ENCODE measurements at regions not wholly inside any gene's neighbourhood (a gene's known extent, or its start where the extent isn't known, plus 50 kb on each side); places are given as distances from the start of the nearest gene placed in this dataset.

DNA sequence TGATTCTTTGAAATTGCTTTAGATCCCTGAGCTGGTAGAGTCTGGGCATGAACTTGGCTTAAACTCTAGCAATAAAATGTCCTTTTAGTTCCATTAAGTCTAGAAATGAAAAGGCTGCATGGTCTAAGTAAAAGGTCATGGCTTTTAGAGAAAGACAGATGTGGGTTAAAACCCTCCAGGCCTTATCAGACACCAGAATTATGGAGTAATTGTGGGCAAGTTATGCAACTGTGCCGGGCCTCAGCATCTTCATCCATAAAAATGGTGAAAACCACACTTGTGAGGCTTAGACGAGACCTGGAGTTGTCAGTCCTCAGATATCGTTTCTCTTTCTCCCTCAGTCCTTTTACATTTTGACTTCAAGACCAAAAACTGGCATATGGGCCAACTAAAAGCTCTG is 597.9 kb upstream of the KIRREL3 start:
- no peak for ATAC-seq
- Mint-ChIP-seq H3K27ac (no peak overlapping the region), H3K9me3 (no peaks in the 10 kb centered on the region), H3K4me3 (no peak overlapping the region), H3K36me3 (no peaks in the 10 kb centered on the region), H3K4me1 (no peaks in the 10 kb centered on the region), H3K27me3 (peaks cover 0 to 4% (median 0%) of the 10 kb centered on the region in 5 donors)
- POLR2A ChIA-PET, result no interaction called here
- no peak for DNase-seq

DNA sequence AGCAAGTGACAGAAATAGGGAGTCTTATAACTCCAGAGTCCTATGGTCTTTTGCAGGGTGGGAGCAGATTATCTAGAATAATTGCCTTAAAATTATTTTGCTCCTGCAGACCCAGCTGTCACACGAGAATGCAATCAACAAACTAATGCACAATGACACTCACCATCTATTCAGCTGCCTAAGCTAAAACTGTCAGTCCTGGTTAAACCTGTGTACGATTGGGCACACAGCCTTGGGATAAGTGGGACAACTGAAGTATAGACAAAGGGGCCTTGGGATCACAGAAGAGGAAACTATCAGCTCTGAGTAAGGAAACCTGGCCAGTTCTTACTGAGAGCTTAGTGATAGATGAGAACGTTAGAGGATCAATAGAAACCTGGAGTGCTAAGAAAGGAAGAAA is 595.9 kb upstream of the KIRREL3 start:
- Mint-ChIP-seq H3K36me3 (no peaks in the 10 kb centered on the region), H3K9me3 (no peaks in the 10 kb centered on the region), H3K4me1 (no peaks in the 10 kb centered on the region), H3K27ac (no peak overlapping the region), H3K4me3 (no peak overlapping the region), H3K27me3 (peaks cover 0 to 4% (median 0%) of the 10 kb centered on the region in 5 donors)
- no peak for ATAC-seq
- POLR2A ChIA-PET, result no interaction called here
- no peak for DNase-seq

DNA sequence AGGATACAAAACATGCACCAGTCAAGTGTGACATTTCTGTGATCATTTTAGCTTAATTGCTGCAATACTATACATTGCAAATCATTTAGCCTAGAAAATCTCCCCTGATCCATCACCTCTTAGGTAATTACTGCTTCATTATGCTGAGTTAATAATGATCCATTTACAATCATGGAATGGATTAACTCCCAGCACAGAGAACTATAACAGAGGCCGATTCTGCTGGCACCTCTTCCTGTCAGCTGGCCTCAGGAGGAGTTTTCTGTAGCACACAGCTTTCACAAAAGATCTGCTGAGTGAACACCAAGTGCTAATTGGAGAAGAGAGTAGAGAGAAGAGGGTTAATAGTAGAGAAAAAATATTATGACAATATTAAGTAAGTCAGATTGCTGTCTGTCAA is 591.8 kb upstream of the KIRREL3 start:
- Mint-ChIP-seq H3K9me3 (peaks cover 0 to 3% (median 0%) of the 10 kb centered on the region in 9 donors), H3K27ac (no peak overlapping the region), H3K27me3 (peaks cover 0 to 4% (median 2%) of the 10 kb centered on the region in 5 donors), H3K36me3 (peaks cover 0 to 3% (median 0%) of the 10 kb centered on the region in 3 donors), H3K4me1 (no peaks in the 10 kb centered on the region), H3K4me3 (no peak overlapping the region)
- DNase-seq (no peak), ATAC-seq (no peak)
- POLR2A ChIA-PET, result no interaction called here

DNA sequence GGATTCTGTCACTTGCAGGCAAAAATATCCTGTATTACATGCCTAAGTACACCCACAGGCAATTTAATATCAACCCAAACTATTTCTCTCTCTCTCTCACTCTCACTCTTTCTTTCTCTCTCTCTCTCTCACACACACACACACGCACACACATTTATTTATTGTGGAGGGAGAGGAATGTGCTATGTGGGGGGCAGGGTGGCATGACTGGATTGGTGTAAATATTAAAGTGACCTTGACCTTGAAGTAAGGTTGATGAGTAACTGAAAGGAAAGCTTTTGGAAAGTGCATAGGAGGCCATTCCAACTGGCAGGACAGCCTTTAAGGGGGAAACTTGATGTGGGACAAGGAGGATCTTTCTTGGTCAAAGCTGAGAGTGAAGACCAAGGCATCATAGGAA is 589.7 kb upstream of the KIRREL3 start:
- H3K9me3 Mint-ChIP-seq, result peaks cover 0 to 3% (median 0%) of the 10 kb centered on the region in 9 donors
- POLR2A ChIA-PET, result no interaction called here
- H3K27ac Mint-ChIP-seq, result no peak overlapping the region
- H3K36me3 Mint-ChIP-seq, result peaks cover 0 to 3% (median 0%) of the 10 kb centered on the region in 3 donors
- no peak overlapping the region for H3K4me3 Mint-ChIP-seq
- peaks cover 0 to 4% (median 2%) of the 10 kb centered on the region in 5 donors for H3K27me3 Mint-ChIP-seq
- DNase-seq (no peak), ATAC-seq (no peak)
- H3K4me1 Mint-ChIP-seq, result no peaks in the 10 kb centered on the region

DNA sequence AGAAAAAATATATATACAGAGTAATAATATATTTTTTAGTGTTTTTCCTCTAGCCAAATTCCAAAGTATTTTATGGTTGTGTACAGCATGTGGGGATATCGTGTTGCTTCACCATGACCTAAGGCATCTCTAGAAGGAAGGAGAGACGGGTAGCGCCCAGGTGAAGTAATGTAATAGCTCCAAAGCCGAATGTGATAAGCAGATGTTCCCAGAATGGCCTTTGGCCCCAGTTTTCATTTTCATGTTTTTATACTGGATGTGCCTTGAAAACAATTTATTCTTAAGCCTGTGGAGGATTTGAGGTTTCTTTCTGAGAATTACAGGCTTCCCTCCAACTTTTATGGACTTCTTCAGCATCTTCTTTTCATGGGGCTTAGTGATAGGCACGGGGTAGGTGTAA is 587.9 kb upstream of the KIRREL3 start:
- POLR2A ChIA-PET, result no interaction called here
- Mint-ChIP-seq H3K27me3 (peaks cover 0 to 4% (median 2%) of the 10 kb centered on the region in 5 donors), H3K4me1 (no peaks in the 10 kb centered on the region), H3K4me3 (no peak overlapping the region), H3K36me3 (peaks cover 0 to 3% (median 0%) of the 10 kb centered on the region in 3 donors), H3K27ac (no peak overlapping the region), H3K9me3 (peaks cover 0 to 3% (median 0%) of the 10 kb centered on the region in 9 donors)
- ATAC-seq (no peak), DNase-seq (no peak)

DNA sequence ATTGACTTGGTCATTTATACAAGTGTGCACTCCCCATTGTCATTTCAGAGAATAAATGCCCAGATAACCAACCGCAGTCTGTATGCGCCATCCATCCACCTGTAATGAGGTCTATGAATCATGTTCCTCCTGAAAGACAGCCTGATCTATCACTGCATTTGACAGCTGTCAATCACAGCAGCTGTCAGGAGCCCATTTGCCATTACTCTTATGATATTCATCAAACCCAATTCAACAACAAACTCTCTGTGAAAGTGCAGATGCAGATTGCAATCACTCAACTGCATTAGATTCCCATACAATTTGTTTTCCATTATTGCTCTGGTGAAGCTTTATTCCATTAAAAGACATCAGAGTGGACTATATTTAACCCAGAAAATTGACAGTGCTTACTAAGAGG is 586.9 kb upstream of the KIRREL3 start:
- peaks cover 0 to 3% (median 0%) of the 10 kb centered on the region in 3 donors for H3K36me3 Mint-ChIP-seq
- H3K27ac Mint-ChIP-seq, result no peak overlapping the region
- peaks cover 0 to 7% (median 0%) of the 10 kb centered on the region in 9 donors for H3K9me3 Mint-ChIP-seq
- no peaks in the 10 kb centered on the region for H3K4me1 Mint-ChIP-seq
- ATAC-seq (no peak), DNase-seq (no peak)
- POLR2A ChIA-PET, result no interaction called here
- H3K27me3 Mint-ChIP-seq, result peaks cover 0 to 4% (median 2%) of the 10 kb centered on the region in 5 donors
- H3K4me3 Mint-ChIP-seq, result no peak overlapping the region

DNA sequence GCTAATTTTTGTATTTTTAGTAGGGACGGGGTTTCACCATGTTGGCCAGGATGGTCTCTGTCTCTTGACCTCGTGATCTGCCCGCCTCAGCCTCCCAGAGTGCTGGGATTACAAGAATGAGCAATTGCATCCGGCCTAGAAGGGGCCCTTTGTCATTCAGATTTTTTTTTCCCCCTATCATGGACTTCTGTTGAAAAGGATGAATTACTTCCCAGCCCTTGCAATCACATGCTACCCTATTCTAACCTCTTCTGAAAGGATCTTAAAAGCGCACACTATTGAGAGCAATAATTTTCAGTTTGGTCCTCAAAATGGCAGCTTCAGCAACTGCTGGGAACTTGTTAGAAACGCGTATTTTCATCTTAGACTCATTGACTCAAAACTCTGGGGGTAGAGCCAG is 575.6 kb upstream of the KIRREL3 start:
- H3K27me3 Mint-ChIP-seq, result peaks cover 0 to 3% (median 0%) of the 10 kb centered on the region in 5 donors
- DNase-seq, result no peak
- ATAC-seq, result no peak
- peaks cover 0 to 2% (median 0%) of the 10 kb centered on the region in 9 donors for H3K9me3 Mint-ChIP-seq
- H3K4me3 Mint-ChIP-seq, result no peak overlapping the region
- H3K36me3 Mint-ChIP-seq, result no peaks in the 10 kb centered on the region
- no peak overlapping the region for H3K27ac Mint-ChIP-seq
- no peaks in the 10 kb centered on the region for H3K4me1 Mint-ChIP-seq
- POLR2A ChIA-PET, result no interaction called here

DNA sequence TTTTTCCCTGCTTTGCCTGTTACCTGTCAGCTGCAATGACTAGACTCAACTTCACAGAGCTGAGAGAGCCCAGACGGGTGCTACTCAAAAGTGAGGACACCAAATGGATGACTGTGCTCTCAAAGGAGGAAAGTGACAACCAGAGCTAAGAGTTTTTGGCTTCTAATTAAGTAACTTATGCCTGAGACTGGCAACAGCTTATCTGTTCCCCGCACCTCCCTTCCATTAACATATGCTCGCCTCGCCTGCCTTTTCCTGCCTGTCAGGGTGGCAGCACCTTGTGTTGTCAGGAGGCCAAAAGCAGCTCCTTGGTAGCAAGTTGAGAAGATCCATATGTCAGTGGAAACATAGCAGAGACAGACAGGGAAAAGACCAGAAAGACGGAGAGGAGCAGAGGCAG is 573.9 kb upstream of the KIRREL3 start:
- Mint-ChIP-seq H3K27me3 (peaks cover 0 to 3% (median 0%) of the 10 kb centered on the region in 5 donors), H3K9me3 (peaks cover 0 to 2% (median 0%) of the 10 kb centered on the region in 9 donors), H3K36me3 (no peaks in the 10 kb centered on the region), H3K4me1 (no peaks in the 10 kb centered on the region), H3K27ac (no peak overlapping the region), H3K4me3 (no peak overlapping the region)
- ATAC-seq (no peak), DNase-seq (no peak)
- POLR2A ChIA-PET, result no interaction called here

DNA sequence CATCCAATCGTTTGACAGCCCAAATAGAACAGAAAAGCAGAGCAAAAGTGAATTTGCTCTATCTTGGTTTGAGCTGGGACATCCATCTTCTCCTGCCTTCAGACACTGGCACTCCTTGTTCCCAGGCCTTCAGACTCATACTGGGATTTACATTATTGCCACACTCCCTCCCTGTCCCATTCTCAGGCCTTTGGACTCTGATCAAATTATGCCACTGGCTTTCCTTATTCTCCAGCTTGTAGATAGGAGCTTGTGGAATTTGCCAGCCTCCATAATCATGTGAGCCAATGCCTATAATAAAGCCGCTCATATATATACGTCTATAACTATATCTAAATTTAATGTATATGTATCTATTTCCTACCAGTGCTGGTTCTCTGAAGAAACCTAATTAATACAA is 568.3 kb upstream of the KIRREL3 start:
- ATAC-seq (no peak), DNase-seq (no peak)
- Mint-ChIP-seq H3K27me3 (peaks cover 0 to 1% (median 0%) of the 10 kb centered on the region in 5 donors), H3K27ac (no peak overlapping the region), H3K36me3 (no peaks in the 10 kb centered on the region), H3K4me1 (no peaks in the 10 kb centered on the region), H3K4me3 (no peak overlapping the region), H3K9me3 (peaks cover 0 to 2% (median 0%) of the 10 kb centered on the region in 9 donors)
- POLR2A ChIA-PET, result no interaction called here

DNA sequence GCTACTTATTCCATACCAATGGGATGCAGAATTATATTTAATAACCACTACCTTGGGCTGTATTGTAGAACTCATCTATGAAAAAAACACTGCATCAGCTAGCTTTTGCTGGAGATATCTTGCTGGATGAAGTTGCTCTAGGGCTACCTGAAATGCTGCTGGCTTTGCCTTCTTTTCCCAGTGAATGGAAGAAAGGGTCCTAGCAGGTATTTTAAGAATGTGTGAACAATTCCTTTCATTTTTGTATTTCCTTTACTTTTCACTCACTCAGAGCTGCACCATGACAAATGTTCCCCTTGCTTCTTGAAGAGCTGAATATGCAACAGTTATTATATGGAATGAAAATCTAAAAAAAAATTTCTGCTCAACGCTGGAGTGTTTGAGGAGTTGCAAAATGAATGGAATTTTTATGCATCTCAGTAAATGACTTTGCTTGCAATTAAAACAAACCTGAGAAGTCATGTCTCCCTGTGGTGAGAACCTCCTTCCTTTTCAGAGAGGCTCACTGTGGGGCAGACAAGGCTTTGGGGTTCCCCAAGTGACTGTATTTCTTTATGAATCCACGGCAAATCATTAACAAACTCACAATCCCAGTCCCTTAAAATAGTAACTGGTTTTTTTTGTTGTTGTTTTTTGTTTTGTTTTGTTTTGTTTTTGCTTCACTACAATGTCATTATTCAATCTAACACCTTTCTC is 566.8 kb upstream of the KIRREL3 start:
- peaks cover 0 to 1% (median 0%) of the 10 kb centered on the region in 5 donors for H3K27me3 Mint-ChIP-seq
- no peak overlapping the region for H3K27ac Mint-ChIP-seq
- H3K36me3 Mint-ChIP-seq, result no peaks in the 10 kb centered on the region
- ATAC-seq (no peak), DNase-seq (no peak)
- no peak overlapping the region for H3K4me3 Mint-ChIP-seq
- H3K9me3 Mint-ChIP-seq, result peaks cover 0 to 2% (median 0%) of the 10 kb centered on the region in 9 donors
- no peaks in the 10 kb centered on the region for H3K4me1 Mint-ChIP-seq
- POLR2A ChIA-PET, result no interaction called here

DNA sequence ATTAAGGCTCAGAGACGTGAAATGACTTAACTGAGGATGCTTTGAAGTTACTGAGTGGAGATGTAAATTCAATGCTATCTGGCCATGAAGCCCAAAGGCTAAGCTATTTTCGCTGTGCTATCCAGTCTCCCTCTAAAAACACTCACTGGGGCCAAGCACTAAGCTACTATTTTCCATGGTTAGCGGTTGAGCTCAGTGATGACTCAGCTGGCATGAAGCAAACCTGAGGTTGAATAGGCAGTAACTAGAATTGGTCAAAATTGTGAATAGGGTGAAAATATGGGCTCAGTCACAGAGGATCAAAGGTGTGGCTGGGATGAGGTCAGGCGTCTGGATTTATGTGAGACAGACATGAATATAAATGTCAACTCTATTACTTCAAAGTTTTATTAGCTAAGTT is 564.2 kb upstream of the KIRREL3 start:
- Mint-ChIP-seq H3K36me3 (no peaks in the 10 kb centered on the region), H3K4me3 (no peak overlapping the region), H3K27ac (no peak overlapping the region), H3K9me3 (no peaks in the 10 kb centered on the region), H3K27me3 (peaks cover 0 to 1% (median 0%) of the 10 kb centered on the region in 5 donors), H3K4me1 (no peaks in the 10 kb centered on the region)
- DNase-seq, result no peak
- ATAC-seq, result no peak
- POLR2A ChIA-PET, result no interaction called here

DNA sequence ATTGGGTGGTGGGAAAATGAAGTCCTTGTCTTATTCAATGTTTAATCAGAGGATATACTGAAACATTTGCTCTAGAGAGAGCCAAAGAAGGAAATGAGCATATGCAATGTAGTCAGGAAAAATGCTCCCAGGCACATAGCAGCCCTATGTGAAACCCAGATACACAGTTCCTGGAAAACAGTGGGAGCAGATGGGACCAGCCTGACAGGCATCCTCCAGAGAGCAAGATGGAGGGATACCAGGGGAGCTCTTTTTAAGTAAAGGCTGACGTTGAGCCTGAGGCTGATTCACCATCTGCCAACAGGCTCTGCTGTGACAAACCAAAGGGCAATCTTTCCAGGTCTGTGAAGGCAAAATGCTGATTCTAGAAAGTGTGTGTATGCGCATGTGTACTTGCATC is 559.4 kb upstream of the KIRREL3 start:
- POLR2A ChIA-PET, result no interaction called here
- Mint-ChIP-seq H3K4me3 (no peak overlapping the region), H3K27ac (no peak overlapping the region), H3K4me1 (no peaks in the 10 kb centered on the region), H3K36me3 (no peaks in the 10 kb centered on the region), H3K9me3 (no peaks in the 10 kb centered on the region), H3K27me3 (no peaks in the 10 kb centered on the region)
- ATAC-seq, result no peak
- no peak for DNase-seq

DNA sequence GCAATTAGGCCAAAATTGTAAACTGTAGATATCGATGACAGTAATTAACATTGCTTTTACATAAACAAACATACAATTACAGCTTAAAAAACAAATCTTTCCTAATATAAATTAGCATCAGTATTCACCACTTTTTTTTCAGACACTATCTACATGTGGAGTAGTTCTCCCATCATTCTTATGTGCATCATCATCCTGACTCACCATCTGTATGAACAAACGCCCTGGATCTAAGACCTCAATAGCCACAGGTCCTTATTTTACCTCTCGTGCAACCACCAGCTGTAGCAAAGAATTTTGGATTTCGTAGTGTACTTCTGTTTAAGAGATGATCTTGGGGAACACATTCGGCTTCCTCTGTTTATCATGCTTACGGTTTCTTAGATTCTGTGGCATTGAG is 551.9 kb upstream of the KIRREL3 start:
- no peaks in the 10 kb centered on the region for H3K4me1 Mint-ChIP-seq

DNA sequence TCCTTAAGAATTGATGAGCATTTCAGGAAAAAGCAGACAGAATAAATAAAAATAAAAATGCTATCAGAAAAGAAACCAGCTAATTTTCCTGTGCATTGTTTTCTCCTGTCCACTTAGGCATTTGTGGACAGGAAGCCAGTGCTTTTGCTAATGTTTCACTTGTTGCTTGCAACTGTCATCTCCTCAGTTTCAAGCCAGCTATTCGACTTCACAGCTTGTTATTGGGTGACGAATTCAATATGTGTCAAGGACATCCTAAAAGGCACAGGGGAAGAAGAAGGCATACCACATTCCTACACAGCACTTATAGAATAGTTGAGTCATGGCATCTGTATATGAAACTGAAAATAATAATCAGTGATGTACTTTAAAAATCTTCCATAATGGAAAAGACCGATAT is 530.6 kb upstream of the KIRREL3 start:
- ATAC-seq (no peak), DNase-seq (no peak)
- no peak overlapping the region for H3K4me3 Mint-ChIP-seq
- peaks cover 0 to 4% (median 0%) of the 10 kb centered on the region in 9 donors for H3K9me3 Mint-ChIP-seq
- no peaks in the 10 kb centered on the region for H3K36me3 Mint-ChIP-seq
- no peaks in the 10 kb centered on the region for H3K4me1 Mint-ChIP-seq
- POLR2A ChIA-PET, result no interaction called here
- no peaks in the 10 kb centered on the region for H3K27me3 Mint-ChIP-seq
- no peak overlapping the region for H3K27ac Mint-ChIP-seq

More for the DNA sequence above, 551.9 kb upstream of the KIRREL3 start:
- Mint-ChIP-seq H3K27me3 (peaks cover 0 to 2% (median 0%) of the 10 kb centered on the region in 5 donors), H3K9me3 (peaks cover 0 to 2% (median 0%) of the 10 kb centered on the region in 9 donors), H3K4me3 (no peak overlapping the region), H3K36me3 (no peaks in the 10 kb centered on the region), H3K27ac (no peak overlapping the region)
- POLR2A ChIA-PET, result no interaction called here
- ATAC-seq (no peak), DNase-seq (no peak)
